H1 (cell line): ENCODE measurements at regions not wholly inside any gene's neighbourhood (a gene's known extent, or its start where the extent isn't known, plus 50 kb on each side); places are given as distances from the start of the nearest gene placed in this dataset.

Experiments used
- SAP30 ChIP-seq: fragments of 300-600 bp; sonication (generic); IDR thresholded peaks from 2 replicates; pipeline ENCODE4 v1.7.1; 2012; ENCODE audit warnings: low read length, moderate library complexity, mild to moderate bottlenecking, inconsistent platforms; ENCODE audit not compliant: insufficient read depth, insufficient replicate concordance
- TAF7 ChIP-seq: optimal IDR thresholded peaks from 2 replicates; pipeline ENCODE3; 2011; ENCODE audit warnings: low read depth, mild to moderate bottlenecking, inconsistent platforms, low read length, moderate library complexity, borderline replicate concordance
- TCF12 ChIP-seq: IDR thresholded peaks from 2 replicates; pipeline ENCODE4 v1.6.1; 2011; ENCODE audit warnings: low read depth, mild to moderate bottlenecking, low read length
- TF ChIP-seq, protein P1 (sequence below): fragments of 300-600 bp; sonication (generic); IDR thresholded peaks from 2 replicates; pipeline ENCODE4 v1.7.1; 2012; ENCODE audit warnings: low read length, moderate library complexity, mild to moderate bottlenecking, inconsistent platforms; ENCODE audit not compliant: insufficient replicate concordance

DNA sequence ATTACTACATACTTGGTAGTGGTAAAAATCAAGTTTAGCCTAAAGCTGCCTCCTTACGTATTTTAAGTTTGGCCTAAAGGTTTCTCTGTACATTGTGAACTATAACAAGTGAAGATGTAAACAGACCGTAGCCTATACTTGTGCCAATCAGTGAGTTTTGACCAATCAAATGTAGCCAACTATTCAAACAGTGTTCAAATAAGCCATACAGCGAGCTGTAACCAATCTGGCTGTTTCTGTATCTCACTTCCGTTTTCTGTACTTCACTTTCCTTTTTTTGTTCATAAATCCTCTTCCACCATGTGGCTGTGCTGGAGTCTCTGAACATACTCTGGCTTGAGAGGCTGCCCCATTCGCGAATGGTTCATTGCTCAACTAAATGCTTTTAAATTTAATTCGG is 2504.6 kb downstream of the PCDH9 start (continued):
- no peak for TF ChIP-seq TCF12
- TF ChIP-seq TAF7: no peak
- no peak for TF ChIP-seq SAP30
- TF ChIP-seq, protein P1, sequence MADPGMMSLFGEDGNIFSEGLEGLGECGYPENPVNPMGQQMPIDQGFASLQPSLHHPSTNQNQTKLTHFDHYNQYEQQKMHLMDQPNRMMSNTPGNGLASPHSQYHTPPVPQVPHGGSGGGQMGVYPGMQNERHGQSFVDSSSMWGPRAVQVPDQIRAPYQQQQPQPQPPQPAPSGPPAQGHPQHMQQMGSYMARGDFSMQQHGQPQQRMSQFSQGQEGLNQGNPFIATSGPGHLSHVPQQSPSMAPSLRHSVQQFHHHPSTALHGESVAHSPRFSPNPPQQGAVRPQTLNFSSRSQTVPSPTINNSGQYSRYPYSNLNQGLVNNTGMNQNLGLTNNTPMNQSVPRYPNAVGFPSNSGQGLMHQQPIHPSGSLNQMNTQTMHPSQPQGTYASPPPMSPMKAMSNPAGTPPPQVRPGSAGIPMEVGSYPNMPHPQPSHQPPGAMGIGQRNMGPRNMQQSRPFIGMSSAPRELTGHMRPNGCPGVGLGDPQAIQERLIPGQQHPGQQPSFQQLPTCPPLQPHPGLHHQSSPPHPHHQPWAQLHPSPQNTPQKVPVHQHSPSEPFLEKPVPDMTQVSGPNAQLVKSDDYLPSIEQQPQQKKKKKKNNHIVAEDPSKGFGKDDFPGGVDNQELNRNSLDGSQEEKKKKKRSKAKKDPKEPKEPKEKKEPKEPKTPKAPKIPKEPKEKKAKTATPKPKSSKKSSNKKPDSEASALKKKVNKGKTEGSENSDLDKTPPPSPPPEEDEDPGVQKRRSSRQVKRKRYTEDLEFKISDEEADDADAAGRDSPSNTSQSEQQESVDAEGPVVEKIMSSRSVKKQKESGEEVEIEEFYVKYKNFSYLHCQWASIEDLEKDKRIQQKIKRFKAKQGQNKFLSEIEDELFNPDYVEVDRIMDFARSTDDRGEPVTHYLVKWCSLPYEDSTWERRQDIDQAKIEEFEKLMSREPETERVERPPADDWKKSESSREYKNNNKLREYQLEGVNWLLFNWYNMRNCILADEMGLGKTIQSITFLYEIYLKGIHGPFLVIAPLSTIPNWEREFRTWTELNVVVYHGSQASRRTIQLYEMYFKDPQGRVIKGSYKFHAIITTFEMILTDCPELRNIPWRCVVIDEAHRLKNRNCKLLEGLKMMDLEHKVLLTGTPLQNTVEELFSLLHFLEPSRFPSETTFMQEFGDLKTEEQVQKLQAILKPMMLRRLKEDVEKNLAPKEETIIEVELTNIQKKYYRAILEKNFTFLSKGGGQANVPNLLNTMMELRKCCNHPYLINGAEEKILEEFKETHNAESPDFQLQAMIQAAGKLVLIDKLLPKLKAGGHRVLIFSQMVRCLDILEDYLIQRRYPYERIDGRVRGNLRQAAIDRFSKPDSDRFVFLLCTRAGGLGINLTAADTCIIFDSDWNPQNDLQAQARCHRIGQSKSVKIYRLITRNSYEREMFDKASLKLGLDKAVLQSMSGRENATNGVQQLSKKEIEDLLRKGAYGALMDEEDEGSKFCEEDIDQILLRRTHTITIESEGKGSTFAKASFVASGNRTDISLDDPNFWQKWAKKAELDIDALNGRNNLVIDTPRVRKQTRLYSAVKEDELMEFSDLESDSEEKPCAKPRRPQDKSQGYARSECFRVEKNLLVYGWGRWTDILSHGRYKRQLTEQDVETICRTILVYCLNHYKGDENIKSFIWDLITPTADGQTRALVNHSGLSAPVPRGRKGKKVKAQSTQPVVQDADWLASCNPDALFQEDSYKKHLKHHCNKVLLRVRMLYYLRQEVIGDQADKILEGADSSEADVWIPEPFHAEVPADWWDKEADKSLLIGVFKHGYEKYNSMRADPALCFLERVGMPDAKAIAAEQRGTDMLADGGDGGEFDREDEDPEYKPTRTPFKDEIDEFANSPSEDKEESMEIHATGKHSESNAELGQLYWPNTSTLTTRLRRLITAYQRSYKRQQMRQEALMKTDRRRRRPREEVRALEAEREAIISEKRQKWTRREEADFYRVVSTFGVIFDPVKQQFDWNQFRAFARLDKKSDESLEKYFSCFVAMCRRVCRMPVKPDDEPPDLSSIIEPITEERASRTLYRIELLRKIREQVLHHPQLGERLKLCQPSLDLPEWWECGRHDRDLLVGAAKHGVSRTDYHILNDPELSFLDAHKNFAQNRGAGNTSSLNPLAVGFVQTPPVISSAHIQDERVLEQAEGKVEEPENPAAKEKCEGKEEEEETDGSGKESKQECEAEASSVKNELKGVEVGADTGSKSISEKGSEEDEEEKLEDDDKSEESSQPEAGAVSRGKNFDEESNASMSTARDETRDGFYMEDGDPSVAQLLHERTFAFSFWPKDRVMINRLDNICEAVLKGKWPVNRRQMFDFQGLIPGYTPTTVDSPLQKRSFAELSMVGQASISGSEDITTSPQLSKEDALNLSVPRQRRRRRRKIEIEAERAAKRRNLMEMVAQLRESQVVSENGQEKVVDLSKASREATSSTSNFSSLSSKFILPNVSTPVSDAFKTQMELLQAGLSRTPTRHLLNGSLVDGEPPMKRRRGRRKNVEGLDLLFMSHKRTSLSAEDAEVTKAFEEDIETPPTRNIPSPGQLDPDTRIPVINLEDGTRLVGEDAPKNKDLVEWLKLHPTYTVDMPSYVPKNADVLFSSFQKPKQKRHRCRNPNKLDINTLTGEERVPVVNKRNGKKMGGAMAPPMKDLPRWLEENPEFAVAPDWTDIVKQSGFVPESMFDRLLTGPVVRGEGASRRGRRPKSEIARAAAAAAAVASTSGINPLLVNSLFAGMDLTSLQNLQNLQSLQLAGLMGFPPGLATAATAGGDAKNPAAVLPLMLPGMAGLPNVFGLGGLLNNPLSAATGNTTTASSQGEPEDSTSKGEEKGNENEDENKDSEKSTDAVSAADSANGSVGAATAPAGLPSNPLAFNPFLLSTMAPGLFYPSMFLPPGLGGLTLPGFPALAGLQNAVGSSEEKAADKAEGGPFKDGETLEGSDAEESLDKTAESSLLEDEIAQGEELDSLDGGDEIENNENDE: no peak
- TF ChIP-seq, all 59 proteins: peak for 0
